ENCODE measurements at regions not wholly inside any gene's neighbourhood (a gene's known extent, or its start where the extent isn't known, plus 50 kb on each side); places are given as distances from the start of the nearest gene placed in this dataset.

- TF ChIP-seq POLR2A (IDR thresholded peaks at IDR 0.05; ENCODE audit: low read length), result no peak
- no peak for TF ChIP-seq GATA1 (IDR thresholded peaks at IDR 0.05; ENCODE audit: low read depth, low read length)
Observed at GRCh38 chr14:56900726-56901125, 90.4 kb upstream of the OTX2 start.
